ENCODE measurements at regions not wholly inside any gene's neighbourhood (a gene's known extent, or its start where the extent isn't known, plus 50 kb on each side); places are given as distances from the start of the nearest gene placed in this dataset.

GRCh38 chr2:2826209-2826551 is 495.1 kb upstream of the MYT1L start:
- BruUV-seq (replicated peaks): no TSS peak
- Histone ChIP-seq H3K36me3 (ENCODE audit: control insufficient read depth, insufficient read depth, low read length) (no peaks in the 10 kb centered on the region), H3K4me3 (ENCODE audit: low read depth, low read length) (no peak overlapping the region), H3K27me3 (replicated peaks; ENCODE audit: control insufficient read depth, insufficient read depth, low read length) (no peaks in the 10 kb centered on the region; the same call in 1 of the 2 replicates), H3K9me3 (no peaks in the 10 kb centered on the region), H3K4me1 (no peaks in the 10 kb centered on the region)
- peaks cover 6% of the 10 kb centered on the region for H3K27me3 Mint-ChIP-seq (ENCODE audit: insufficient read depth, unreplicated experiment)
- POLR2A ChIA-PET: no interaction called here
- H3K9me3 Mint-ChIP-seq (ENCODE audit: unreplicated experiment): peaks cover 7% of the 10 kb centered on the region
- H3K4me1 Mint-ChIP-seq (ENCODE audit: low read depth, unreplicated experiment): no peaks in the 10 kb centered on the region
- no peak for TF ChIP-seq CTCF (IDR thresholded peaks at IDR 0.05; ENCODE audit: insufficient read depth in 1 of 2, low read depth in 1 of 2, low read length in 1 of 2, severe bottlenecking in 1 of 2, unreplicated experiment in 1 of 2)
- CTCF ChIA-PET: no interaction called here
- no peak for DNase-seq
- H3K36me3 Mint-ChIP-seq (ENCODE audit: insufficient read depth, unreplicated experiment): no peaks in the 10 kb centered on the region
- H3K4me3 Mint-ChIP-seq (ENCODE audit: unreplicated experiment): no peak overlapping the region
- H3K27ac Mint-ChIP-seq (ENCODE audit: unreplicated experiment): no peak overlapping the region
- intact Hi-C loops (cut with micrococcal nuclease; ENCODE audit: unreplicated experiment): no loop called here

- ChIA-PET POLR2A (no interaction called here), CTCF (no interaction called here)
- no peaks in the 10 kb centered on the region for H3K36me3 ChIP-seq (ENCODE audit: control insufficient read depth, insufficient read depth, low read length)
- H3K9me3 Mint-ChIP-seq (ENCODE audit: unreplicated experiment): peaks cover 7% of the 10 kb centered on the region
- H3K36me3 Mint-ChIP-seq (ENCODE audit: insufficient read depth, unreplicated experiment): no peaks in the 10 kb centered on the region
- no peak overlapping the region for H3K4me3 ChIP-seq (ENCODE audit: low read depth, low read length)
- H3K4me1 ChIP-seq: no peaks in the 10 kb centered on the region
- no peak for TF ChIP-seq CTCF (IDR thresholded peaks at IDR 0.05; ENCODE audit: insufficient read depth in 1 of 2, low read depth in 1 of 2, low read length in 1 of 2, severe bottlenecking in 1 of 2, unreplicated experiment in 1 of 2)
- H3K9me3 ChIP-seq: peaks cover 4% of the 10 kb centered on the region; the same call in 1 of the 2 replicates
- intact Hi-C loops (cut with micrococcal nuclease; ENCODE audit: unreplicated experiment): no loop called here
- H3K27me3 Mint-ChIP-seq (ENCODE audit: insufficient read depth, unreplicated experiment): peaks cover 3% of the 10 kb centered on the region
- no peak overlapping the region for H3K27ac Mint-ChIP-seq (ENCODE audit: unreplicated experiment)
- no peaks in the 10 kb centered on the region; the same call in 1 of the 2 replicates for H3K27me3 ChIP-seq (replicated peaks; ENCODE audit: control insufficient read depth, insufficient read depth, low read length)
- no TSS peak for BruUV-seq (replicated peaks)
- H3K4me1 Mint-ChIP-seq (ENCODE audit: low read depth, unreplicated experiment): no peaks in the 10 kb centered on the region
- no peak for DNase-seq
- no peak overlapping the region for H3K4me3 Mint-ChIP-seq (ENCODE audit: unreplicated experiment)
These were observed 494.6 kb upstream of the MYT1L start for GRCh38 chr2:2825516-2826208.

- intact Hi-C loops (cut with micrococcal nuclease; ENCODE audit: unreplicated experiment): no loop called here
- Histone ChIP-seq H3K36me3 (ENCODE audit: control insufficient read depth, insufficient read depth, low read length) (no peaks in the 10 kb centered on the region), H3K27me3 (replicated peaks; ENCODE audit: control insufficient read depth, insufficient read depth, low read length) (no peaks in the 10 kb centered on the region; the same call in 1 of the 2 replicates), H3K4me3 (ENCODE audit: low read depth, low read length) (no peak overlapping the region), H3K4me1 (no peaks in the 10 kb centered on the region), H3K9me3 (peaks cover 4% of the 10 kb centered on the region; the same call in 1 of the 2 replicates)
- no peak for DNase-seq
- CTCF ChIA-PET: no interaction called here
- Mint-ChIP-seq H3K27ac (ENCODE audit: unreplicated experiment) (no peak overlapping the region), H3K4me1 (ENCODE audit: low read depth, unreplicated experiment) (no peaks in the 10 kb centered on the region), H3K36me3 (ENCODE audit: insufficient read depth, unreplicated experiment) (no peaks in the 10 kb centered on the region), H3K27me3 (ENCODE audit: insufficient read depth, unreplicated experiment) (peaks cover 3% of the 10 kb centered on the region), H3K9me3 (ENCODE audit: unreplicated experiment) (peaks cover 13% of the 10 kb centered on the region), H3K4me3 (ENCODE audit: unreplicated experiment) (no peak overlapping the region)
- POLR2A ChIA-PET: no interaction called here
- no peak for TF ChIP-seq CTCF (IDR thresholded peaks at IDR 0.05; ENCODE audit: insufficient read depth in 1 of 2, low read depth in 1 of 2, low read length in 1 of 2, severe bottlenecking in 1 of 2, unreplicated experiment in 1 of 2)
- no TSS peak for BruUV-seq (replicated peaks)
These were observed 494.0 kb upstream of the MYT1L start for GRCh38 chr2:2825062-2825461.

All from Caco-2 (cell line).